HEK293 (cell line): ENCODE measurements at regions not wholly inside any gene's neighbourhood (a gene's known extent, or its start where the extent isn't known, plus 50 kb on each side); places are given as distances from the start of the nearest gene placed in this dataset.

ENCODE experiments used
- CTCF ChIA-PET: fragments of 350-600 bp; formaldehyde crosslinking; extraction: SDS; loops from one replicate; lab custom pipeline; 2021; ENCODE audit warnings: antibody characterized with exemption; lab: Yijun Ruan, JAX
- POLR2A ChIA-PET: fragments of 300-600 bp; formaldehyde crosslinking; extraction: SDS; loops from one replicate; lab custom pipeline; 2020; ENCODE audit warnings: antibody characterized with exemption, inconsistent platforms; lab: Yijun Ruan, JAX
- H3K27ac ChIP-seq: fragments of 200-500 bp; sonication (Bioruptor generic); 2 replicates; pipeline ENCODE4 v1.5.1; 2014; ENCODE audit warnings: low read depth, low read length, control low read depth, inconsistent platforms; ENCODE audit errors: extremely low read depth
- H3K36me3 ChIP-seq, 2 experiments: fragments of 200-500 bp in 1 of 2; sonication (Bioruptor generic) in 1 of 2; 1 replicate in 1 of 2; 2 replicates in 1 of 2; pipeline ENCODE4 v1.5.1; 2014 to 2017; ENCODE audit warnings: inconsistent platforms in 2 of 2, low read length in 2 of 2; ENCODE audit not compliant: control insufficient read depth in 2 of 2, insufficient read depth in 1 of 2
- H3K4me1 ChIP-seq: fragments of 200-500 bp; sonication (Bioruptor generic); 2 replicates; pipeline ENCODE4 v1.5.1; 2014; ENCODE audit warnings: mild to moderate bottlenecking, low read length, inconsistent platforms; ENCODE audit not compliant: control insufficient read depth, insufficient read depth
- H3K4me3 ChIP-seq: 2 replicates; pipeline ENCODE4 v1.5.1; 2011; ENCODE audit warnings: low read depth, mild to moderate bottlenecking, control low read depth, low read length, moderate library complexity
- H3K9me3 ChIP-seq: fragments of 200-500 bp; sonication (Bioruptor generic); 2 replicates; pipeline ENCODE4 v1.5.1; 2014; ENCODE audit warnings: low read depth, low read length, inconsistent platforms; ENCODE audit not compliant: control insufficient read depth, insufficient read depth
- ATF2 ChIP-seq: fragments of 450-650 bp; formaldehyde crosslinking; IDR thresholded peaks from 2 replicates; pipeline ENCODE4 v1.5.1; 2016; ENCODE audit warnings: missing biosample characterization, missing genetic modification characterization, low read depth
- GLIS2 ChIP-seq: fragments of 450-650 bp; formaldehyde crosslinking; IDR thresholded peaks from 2 replicates; pipeline ENCODE4 v1.5.1; 2016; ENCODE audit warnings: missing biosample characterization, missing genetic modification characterization
- INSM2 ChIP-seq: fragments of 450-650 bp; formaldehyde crosslinking; IDR thresholded peaks from 2 replicates; pipeline ENCODE4 v1.5.1; 2016; ENCODE audit warnings: missing biosample characterization, missing genetic modification characterization
- KLF10 ChIP-seq: fragments of 450-650 bp; IDR thresholded peaks from 2 replicates; pipeline ENCODE4 v1.5.1; 2018; ENCODE audit warnings: missing biosample characterization, mild to moderate bottlenecking, missing genetic modification characterization
- OVOL3 ChIP-seq: fragments of 450-650 bp; formaldehyde crosslinking; IDR thresholded peaks from 2 replicates; pipeline ENCODE4 v1.5.1; 2016; ENCODE audit warnings: missing biosample characterization, missing genetic modification characterization
- SALL2 ChIP-seq: fragments of 450-650 bp; formaldehyde crosslinking; IDR thresholded peaks from 2 replicates; pipeline ENCODE4 v1.5.0; 2017; ENCODE audit warnings: missing biosample characterization, mild to moderate bottlenecking, missing genetic modification characterization, borderline replicate concordance
- TRIM28 ChIP-seq: IDR thresholded peaks from 2 replicates; pipeline ENCODE4 v1.6.1; 2011; ENCODE audit warnings: low read length, control low read depth, borderline replicate concordance
- ZBTB8A ChIP-seq: fragments of 450-650 bp; formaldehyde crosslinking; IDR thresholded peaks from 2 replicates; pipeline ENCODE4 v1.5.1; 2016; ENCODE audit warnings: missing biosample characterization, missing genetic modification characterization
- ZEB2 ChIP-seq: fragments of 450-650 bp; formaldehyde crosslinking; IDR thresholded peaks from 2 replicates; pipeline ENCODE4 v1.5.1; 2016; ENCODE audit warnings: missing biosample characterization, missing genetic modification characterization
- ZFP41 ChIP-seq: fragments of 450-650 bp; formaldehyde crosslinking; IDR thresholded peaks from 2 replicates; pipeline ENCODE4 v1.5.1; 2016; ENCODE audit warnings: missing biosample characterization, missing genetic modification characterization, borderline replicate concordance
- ZNF132 ChIP-seq: fragments of 450-650 bp; formaldehyde crosslinking; IDR thresholded peaks from 2 replicates; pipeline ENCODE4 v1.5.1; 2017; ENCODE audit warnings: missing biosample characterization, missing genetic modification characterization, borderline replicate concordance
- ZNF155 ChIP-seq: fragments of 450-650 bp; formaldehyde crosslinking; IDR thresholded peaks from 2 replicates; pipeline ENCODE4 v1.5.1; 2016; ENCODE audit warnings: missing biosample characterization, missing genetic modification characterization
- ZNF157 ChIP-seq: fragments of 450-650 bp; formaldehyde crosslinking; IDR thresholded peaks from 2 replicates; pipeline ENCODE4 v1.5.1; 2016; ENCODE audit warnings: missing biosample characterization, missing genetic modification characterization
- ZNF184 ChIP-seq: fragments of 450-650 bp; IDR thresholded peaks from 2 replicates; pipeline ENCODE4 v1.5.1; 2018; ENCODE audit warnings: missing biosample characterization, mild to moderate bottlenecking, missing genetic modification characterization
- ZNF239 ChIP-seq: fragments of 450-650 bp; formaldehyde crosslinking; IDR thresholded peaks from 2 replicates; pipeline ENCODE4 v1.5.1; 2016; ENCODE audit warnings: missing biosample characterization, missing genetic modification characterization
- ZNF274 ChIP-seq, 2 experiments: fragments of 200-500 bp in 1 of 2; fragments of 450-650 bp in 1 of 2; sonication (Bioruptor generic) in 1 of 2; formaldehyde crosslinking in 1 of 2; IDR thresholded peaks; 2 replicates each; pipeline versions ENCODE4 v1.5.1 to v1.6.1; 2014 to 2016; ENCODE audit warnings: borderline replicate concordance in 1 of 2, inconsistent platforms in 1 of 2, low read length in 1 of 2, missing biosample characterization in 1 of 2, missing genetic modification characterization in 1 of 2
- ZNF530 ChIP-seq: fragments of 450-650 bp; formaldehyde crosslinking; IDR thresholded peaks from 2 replicates; pipeline ENCODE4 v1.5.1; 2016; ENCODE audit warnings: low read depth, missing biosample characterization, missing genetic modification characterization
- ZNF544 ChIP-seq: fragments of 450-650 bp; formaldehyde crosslinking; IDR thresholded peaks from 2 replicates; pipeline ENCODE4 v1.5.0; 2017; ENCODE audit warnings: missing biosample characterization, missing genetic modification characterization
- ZNF549 ChIP-seq: fragments of 450-650 bp; IDR thresholded peaks from 2 replicates; pipeline ENCODE4 v1.5.1; 2018; ENCODE audit warnings: missing biosample characterization, missing genetic modification characterization, mild to moderate bottlenecking, inconsistent platforms, moderate library complexity
- ZNF555 ChIP-seq: fragments of 450-650 bp; formaldehyde crosslinking; conservative IDR thresholded peaks from 2 replicates; pipeline ENCODE4 v1.5.1; 2017; ENCODE audit warnings: missing biosample characterization, mild to moderate bottlenecking, missing genetic modification characterization, inconsistent platforms
- ZNF561 ChIP-seq: fragments of 450-650 bp; IDR thresholded peaks from 2 replicates; pipeline ENCODE4 v1.5.1; 2018; ENCODE audit warnings: missing biosample characterization, missing genetic modification characterization, borderline replicate concordance
- ZNF596 ChIP-seq: fragments of 450-650 bp; IDR thresholded peaks from 2 replicates; pipeline ENCODE4 v1.5.0; 2018; ENCODE audit warnings: missing biosample characterization, mild to moderate bottlenecking, missing genetic modification characterization, moderate library complexity
- ZNF610 ChIP-seq: fragments of 450-650 bp; formaldehyde crosslinking; IDR thresholded peaks from 2 replicates; pipeline ENCODE4 v1.5.1; 2016; ENCODE audit warnings: missing biosample characterization, missing genetic modification characterization, borderline replicate concordance
- ZNF654 ChIP-seq: fragments of 450-650 bp; formaldehyde crosslinking; IDR thresholded peaks from 2 replicates; pipeline ENCODE4 v1.5.1; 2016; ENCODE audit warnings: low read depth, missing biosample characterization, missing genetic modification characterization
- ZNF707 ChIP-seq: fragments of 450-650 bp; formaldehyde crosslinking; IDR thresholded peaks from 2 replicates; pipeline ENCODE4 v1.5.1; 2016; ENCODE audit warnings: missing biosample characterization, missing genetic modification characterization
- ZNF76 ChIP-seq: fragments of 450-650 bp; formaldehyde crosslinking; IDR thresholded peaks from 2 replicates; pipeline ENCODE4; 2016; ENCODE audit warnings: low read depth, missing biosample characterization, missing genetic modification characterization, borderline replicate concordance
- TF ChIP-seq, protein P1 (sequence below): fragments of 450-650 bp; formaldehyde crosslinking; IDR thresholded peaks from 2 replicates; pipeline ENCODE4 v1.5.1; 2016; ENCODE audit warnings: missing biosample characterization, missing genetic modification characterization, low read depth

- CTCF ChIA-PET = no interaction called here
These were observed 198.5 kb upstream of the WSCD1 start for GRCh38 chr17:5871666-5872065.

GRCh38 chr17:5872831-5873230 is 197.3 kb upstream of the WSCD1 start:
- no peaks in the 10 kb centered on the region for H3K4me1 ChIP-seq
- H3K27ac ChIP-seq = no peak overlapping the region
- no peak overlapping the region for H3K4me3 ChIP-seq
- no peaks in the 10 kb centered on the region for H3K36me3 ChIP-seq
- POLR2A ChIA-PET = no interaction called here
- CTCF ChIA-PET = interaction anchor here (0.7 kb wide), 2 partner anchors 38 to 364 kb away, joined by 3 read pairs; no protein-coding TSS in a partner anchor
- no peaks in the 10 kb centered on the region for H3K9me3 ChIP-seq
- TF ChIP-seq ZNF707 (tag by site-specific recombination) = no peak
- TF ChIP-seq OVOL3 = no peak
- no peak for TF ChIP-seq ZNF544 (tag by site-specific recombination)
- TF ChIP-seq SALL2 = no peak
- no peak for TF ChIP-seq ZNF239 (tag by site-specific recombination)
- no peak for TF ChIP-seq ZNF184 (tag by site-specific recombination)
- TF ChIP-seq GLIS2 (tag by site-specific recombination) = no peak
- TF ChIP-seq ZNF549 (tag by site-specific recombination) = no peak
- TF ChIP-seq ZNF561 = no peak
- TF ChIP-seq ZNF157 (tag by site-specific recombination) = no peak
- TF ChIP-seq ZBTB8A (tag by site-specific recombination) = no peak

More at GRCh38 chr17:5871666-5872065, 198.5 kb upstream of the WSCD1 start:
- Histone ChIP-seq H3K4me3 (no peak overlapping the region), H3K36me3 (no peaks in the 10 kb centered on the region), H3K4me1 (no peaks in the 10 kb centered on the region), H3K27ac (no peak overlapping the region), H3K9me3 (no peaks in the 10 kb centered on the region)
- POLR2A ChIA-PET = no interaction called here
- TF ChIP-seq ZNF132 (tag by site-specific recombination) (no peak), ZNF654 (tag by site-specific recombination) (no peak)

- POLR2A ChIA-PET = no interaction called here
- Histone ChIP-seq H3K36me3 (no peaks in the 10 kb centered on the region), H3K4me1 (no peaks in the 10 kb centered on the region), H3K27ac (no peak overlapping the region), H3K4me3 (no peak overlapping the region), H3K9me3 (no peaks in the 10 kb centered on the region)
- CTCF ChIA-PET = no interaction called here
- TF ChIP-seq ZNF530 (tag by site-specific recombination) (no peak), ZNF610 (tag by site-specific recombination) (no peak), ZEB2 (tag by site-specific recombination) (no peak), TRIM28 (no peak), INSM2 (tag by site-specific recombination) (no peak), KLF10 (tag by site-specific recombination) (no peak), ZNF155 (tag by site-specific recombination) (no peak), ZNF555 (no peak), ZNF596 (tag by site-specific recombination) (no peak), ZFP41 (tag by site-specific recombination) (no peak), ZNF274 (IDR thresholded peaks at IDR 0.05; ENCODE audit: low read length) (no peak), ZNF274 (tag by site-specific recombination; IDR thresholded peaks at IDR 0.05; ENCODE audit: borderline replicate concordance) (no peak), ATF2 (tag by site-specific recombination) (no peak), ZNF76 (no peak)
- TF ChIP-seq, protein P1, sequence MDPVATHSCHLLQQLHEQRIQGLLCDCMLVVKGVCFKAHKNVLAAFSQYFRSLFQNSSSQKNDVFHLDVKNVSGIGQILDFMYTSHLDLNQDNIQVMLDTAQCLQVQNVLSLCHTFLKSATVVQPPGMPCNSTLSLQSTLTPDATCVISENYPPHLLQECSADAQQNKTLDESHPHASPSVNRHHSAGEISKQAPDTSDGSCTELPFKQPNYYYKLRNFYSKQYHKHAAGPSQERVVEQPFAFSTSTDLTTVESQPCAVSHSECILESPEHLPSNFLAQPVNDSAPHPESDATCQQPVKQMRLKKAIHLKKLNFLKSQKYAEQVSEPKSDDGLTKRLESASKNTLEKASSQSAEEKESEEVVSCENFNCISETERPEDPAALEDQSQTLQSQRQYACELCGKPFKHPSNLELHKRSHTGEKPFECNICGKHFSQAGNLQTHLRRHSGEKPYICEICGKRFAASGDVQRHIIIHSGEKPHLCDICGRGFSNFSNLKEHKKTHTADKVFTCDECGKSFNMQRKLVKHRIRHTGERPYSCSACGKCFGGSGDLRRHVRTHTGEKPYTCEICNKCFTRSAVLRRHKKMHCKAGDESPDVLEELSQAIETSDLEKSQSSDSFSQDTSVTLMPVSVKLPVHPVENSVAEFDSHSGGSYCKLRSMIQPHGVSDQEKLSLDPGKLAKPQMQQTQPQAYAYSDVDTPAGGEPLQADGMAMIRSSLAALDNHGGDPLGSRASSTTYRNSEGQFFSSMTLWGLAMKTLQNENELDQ (tag by site-specific recombination) = no peak
These were observed 196.4 kb upstream of the WSCD1 start for GRCh38 chr17:5873781-5874180.
